ENCODE measurements at regions not wholly inside any gene's neighbourhood (a gene's known extent, or its start where the extent isn't known, plus 50 kb on each side); places are given as distances from the start of the nearest gene placed in this dataset.

- no peaks in the 10 kb centered on the region for H3K27me3 ChIP-seq (replicated peaks; ENCODE audit: control insufficient read depth, insufficient read depth, low read length)
- no peak for DNase-seq (ENCODE audit: extremely low read depth, insufficient read length)
- H3K4me3 ChIP-seq (replicated peaks; ENCODE audit: low read depth, low read length): no peak overlapping the region
- H3K36me3 ChIP-seq (ENCODE audit: control insufficient read depth, insufficient read depth, low read length): no peaks in the 10 kb centered on the region
- TF ChIP-seq CTCF (IDR thresholded peaks at IDR 0.05; ENCODE audit: insufficient read depth, low read length, poor library complexity, severe bottlenecking): no peak
Observed at GRCh38 chr9:88326936-88327335, 61.3 kb upstream of the SPIN1 start.

- Histone ChIP-seq H3K27me3 (replicated peaks; ENCODE audit: control insufficient read depth, insufficient read depth, low read length) (no peaks in the 10 kb centered on the region), H3K36me3 (ENCODE audit: control insufficient read depth, insufficient read depth, low read length) (no peaks in the 10 kb centered on the region), H3K4me3 (replicated peaks; ENCODE audit: low read depth, low read length) (no peak overlapping the region)
- no peak for DNase-seq (ENCODE audit: extremely low read depth, insufficient read length)
- no peak for TF ChIP-seq CTCF (IDR thresholded peaks at IDR 0.05; ENCODE audit: insufficient read depth, low read length, poor library complexity, severe bottlenecking)
Observed at GRCh38 chr9:88326015-88326414, 62.2 kb upstream of the SPIN1 start.

GRCh38 chr9:88322906-88323566 lies 65.2 kb upstream of the SPIN1 start:
- TF ChIP-seq CTCF (IDR thresholded peaks at IDR 0.05; ENCODE audit: insufficient read depth, low read length, poor library complexity, severe bottlenecking): no peak
- H3K4me3 ChIP-seq (replicated peaks; ENCODE audit: low read depth, low read length): no peak overlapping the region
- DNase-seq (ENCODE audit: extremely low read depth, insufficient read length): no peak
- no peaks in the 10 kb centered on the region for H3K36me3 ChIP-seq (ENCODE audit: control insufficient read depth, insufficient read depth, low read length)
- H3K27me3 ChIP-seq (replicated peaks; ENCODE audit: control insufficient read depth, insufficient read depth, low read length): no peaks in the 10 kb centered on the region

- DNase-seq (ENCODE audit: extremely low read depth, insufficient read length): no peak
- H3K27me3 ChIP-seq (replicated peaks; ENCODE audit: control insufficient read depth, insufficient read depth, low read length): no peaks in the 10 kb centered on the region
Observed at GRCh38 chr9:88321764-88322163, 66.5 kb upstream of the SPIN1 start.

GRCh38 chr9:88320748-88321415 lies 67.4 kb upstream of the SPIN1 start:
- Histone ChIP-seq H3K27me3 (replicated peaks; ENCODE audit: control insufficient read depth, insufficient read depth, low read length) (no peaks in the 10 kb centered on the region), H3K4me3 (replicated peaks; ENCODE audit: low read depth, low read length) (no peak overlapping the region), H3K36me3 (ENCODE audit: control insufficient read depth, insufficient read depth, low read length) (no peaks in the 10 kb centered on the region)
- DNase-seq (ENCODE audit: extremely low read depth, insufficient read length): no peak
- no peak for TF ChIP-seq CTCF (IDR thresholded peaks at IDR 0.05; ENCODE audit: insufficient read depth, low read length, poor library complexity, severe bottlenecking)

More at GRCh38 chr9:88321764-88322163, 66.5 kb upstream of the SPIN1 start:
- no peak for TF ChIP-seq CTCF (IDR thresholded peaks at IDR 0.05; ENCODE audit: insufficient read depth, low read length, poor library complexity, severe bottlenecking)
- H3K4me3 ChIP-seq (replicated peaks; ENCODE audit: low read depth, low read length): no peak overlapping the region
- no peaks in the 10 kb centered on the region for H3K36me3 ChIP-seq (ENCODE audit: control insufficient read depth, insufficient read depth, low read length)
